SK-N-SH (cell line): ENCODE measurements at regions not wholly inside any gene's neighbourhood (a gene's known extent, or its start where the extent isn't known, plus 50 kb on each side); places are given as distances from the start of the nearest gene placed in this dataset.

ENCODE experiments used
- CTCF ChIA-PET: fragments of 300-600, 350-600 bp; formaldehyde crosslinking; extraction: SDS; loops from one replicate; lab custom pipeline; 2021; lab: Yijun Ruan, JAX
- POLR2A ChIA-PET: fragments of 350-600 bp; sonication (Branson Sonifier 250); formaldehyde crosslinking; extraction: SDS; loops from one replicate; lab custom pipeline; 2020; ENCODE audit warnings: antibody characterized with exemption, inconsistent platforms; lab: Yijun Ruan, JAX
- DNase-seq: peaks from one replicate; pipeline ENCODE4 v3.0.0; 2012
- H2AFZ ChIP-seq: fragments of 200-600 bp; sonication (generic); 2 replicates; pipeline ENCODE4 v1.8.1; 2016; ENCODE audit warnings: antibody characterized with exemption, mild to moderate bottlenecking, low read depth
- H3F3A ChIP-seq: fragments of 200-600 bp; sonication (generic); replicated peaks from 2 replicates; pipeline ENCODE3; 2016; ENCODE audit warnings: antibody characterized with exemption, mild to moderate bottlenecking; ENCODE audit not compliant: insufficient read depth
- H3K27ac ChIP-seq, 2 experiments: fragments of 200-500 bp in 1 of 2; fragments of 200-600 bp in 1 of 2; sonication (Bioruptor generic) in 1 of 2; sonication (generic), shearing (Covaris generic) in 1 of 2; 2 replicates each; pipeline versions ENCODE4 v1.5.1 to v1.6.1; 2014 to 2016; ENCODE audit warnings: low read depth in 2 of 2, inconsistent platforms in 1 of 2, low read length in 1 of 2, mild to moderate bottlenecking in 1 of 2, mixed read lengths in 1 of 2
- H3K27me3 ChIP-seq: fragments of 200-600 bp; sonication (generic), shearing (Covaris generic); 2 replicates; pipeline ENCODE4 v1.6.1; 2016; ENCODE audit warnings: mixed run types; ENCODE audit not compliant: insufficient read depth
- H3K36me3 ChIP-seq, 2 experiments: fragments of 200-500 bp in 1 of 2; fragments of 200-600 bp in 1 of 2; sonication (Bioruptor generic) in 1 of 2; sonication (generic) in 1 of 2; replicated peaks in 1 of 2; 2 replicates each; pipeline versions ENCODE3 to v1.5.1; 2014 to 2016; ENCODE audit warnings: low read length in 1 of 2, mild to moderate bottlenecking in 1 of 2; ENCODE audit not compliant: insufficient read depth in 2 of 2, control insufficient read depth in 1 of 2
- H3K4me1 ChIP-seq, 2 experiments: fragments of 200-500 bp in 1 of 2; fragments of 200-600 bp in 1 of 2; sonication (Bioruptor generic) in 1 of 2; sonication (generic), shearing (Covaris generic) in 1 of 2; 2 replicates each; pipeline versions ENCODE4 v1.5.1 to v1.6.1; 2014 to 2016; ENCODE audit warnings: low read depth in 1 of 2, low read length in 1 of 2, mixed run types in 1 of 2; ENCODE audit not compliant: insufficient read depth in 2 of 2, control insufficient read depth in 1 of 2
- H3K4me2 ChIP-seq: fragments of 200-600 bp; sonication (generic), shearing (Covaris generic); 2 replicates; pipeline ENCODE4 v1.6.1; 2017; ENCODE audit warnings: mixed run types
- H3K4me3 ChIP-seq, 2 experiments: fragments of 200-500 bp in 1 of 2; fragments of 200-600 bp in 1 of 2; sonication (Bioruptor generic) in 1 of 2; sonication (generic), shearing (Covaris generic) in 1 of 2; 2 replicates each; pipeline versions ENCODE4 v1.5.1 to v1.8.1; 2014 to 2016; ENCODE audit warnings: low read depth in 2 of 2, inconsistent platforms in 1 of 2, low read length in 1 of 2, mild to moderate bottlenecking in 1 of 2, mixed read lengths in 1 of 2, moderate library complexity in 1 of 2
- H3K79me2 ChIP-seq: fragments of 200-600 bp; sonication (generic); 2 replicates; pipeline ENCODE4 v1.8.1; 2017; ENCODE audit warnings: mild to moderate bottlenecking; ENCODE audit not compliant: insufficient read depth
- H3K9ac ChIP-seq: fragments of 200-600 bp; sonication (generic); 2 replicates; pipeline ENCODE4 v1.6.1; 2017; ENCODE audit warnings: mixed run types
- H3K9me2 ChIP-seq: fragments of 200-600 bp; sonication (generic); 2 replicates; pipeline ENCODE4 v1.6.1; 2017; ENCODE audit warnings: mixed run types
- H3K9me3 ChIP-seq: fragments of 200-600 bp; sonication (generic); 2 replicates; pipeline ENCODE4 v1.6.1; 2017; ENCODE audit warnings: mixed run types, mild to moderate bottlenecking, moderate library complexity
- H4K20me1 ChIP-seq: fragments of 200-600 bp; sonication (generic); 2 replicates; pipeline ENCODE4 v1.6.1; 2017; ENCODE audit warnings: mild to moderate bottlenecking, mixed run types; ENCODE audit not compliant: insufficient read depth
- ELF1 ChIP-seq: IDR thresholded peaks from 2 replicates; pipeline ENCODE4 v1.4.0; 2012
- EP300 ChIP-seq, 2 experiments: IDR thresholded peaks; 2 replicates each; pipeline versions ENCODE4 v1.4.0 to v1.6.1; 2012; ENCODE audit warnings: borderline replicate concordance in 1 of 2, low read depth in 1 of 2, low read length in 1 of 2
- EZH2phosphoT487 ChIP-seq: fragments of 200-600 bp; sonication (generic); IDR thresholded peaks from 2 replicates; pipeline ENCODE4 v1.6.1; 2017; ENCODE audit warnings: low read depth, mixed run types, mild to moderate bottlenecking, antibody characterized with exemption, moderate library complexity, borderline replicate concordance
- FOXJ3 ChIP-seq: sonication (generic); formaldehyde crosslinking; IDR thresholded peaks from 2 replicates; pipeline ENCODE4 v1.5.1; 2020; ENCODE audit warnings: mild to moderate bottlenecking, missing genetic modification reagents
- FOXM1 ChIP-seq: IDR thresholded peaks from 2 replicates; pipeline ENCODE4 v1.4.0; 2012; ENCODE audit warnings: low read depth, mild to moderate bottlenecking
- GABPA ChIP-seq: IDR thresholded peaks from 2 replicates; pipeline ENCODE4 v1.4.0; 2012; ENCODE audit warnings: low read depth, mild to moderate bottlenecking
- JUND ChIP-seq: IDR thresholded peaks from 2 replicates; pipeline ENCODE4 v1.4.0; 2012
- MEF2A ChIP-seq: IDR thresholded peaks from 2 replicates; pipeline ENCODE4 v1.4.0; 2012; ENCODE audit warnings: low read depth, borderline replicate concordance
- NRF1 ChIP-seq: IDR thresholded peaks from 2 replicates; pipeline ENCODE4 v1.6.1; 2012; ENCODE audit warnings: low read depth, mild to moderate bottlenecking, low read length
- RAD21 ChIP-seq: IDR thresholded peaks from 2 replicates; pipeline ENCODE4 v1.6.1; 2012; ENCODE audit warnings: mild to moderate bottlenecking, low read length
- RCOR1 ChIP-seq: fragments of 150-350 bp; IDR thresholded peaks from 2 replicates; pipeline ENCODE4 v1.6.1; 2017; ENCODE audit warnings: antibody characterized with exemption, low read length
- RFX5 ChIP-seq: IDR thresholded peaks from 2 replicates; pipeline ENCODE4 v1.6.1; 2012; ENCODE audit warnings: mild to moderate bottlenecking, improper control_type of control experiment, low read length
- RXRA ChIP-seq: IDR thresholded peaks from 2 replicates; pipeline ENCODE4 v1.4.0; 2012; ENCODE audit warnings: low read depth, mild to moderate bottlenecking, borderline replicate concordance
- SMC3 ChIP-seq: IDR thresholded peaks from 2 replicates; pipeline ENCODE4 v1.6.1; 2012; ENCODE audit warnings: low read depth, low read length, improper control_type of control experiment
- TEAD4 ChIP-seq: IDR thresholded peaks from 2 replicates; pipeline ENCODE4 v1.4.0; 2012; ENCODE audit warnings: mild to moderate bottlenecking, borderline replicate concordance; ENCODE audit not compliant: insufficient read depth
- WGBS: methylation state at CpG from one replicate; pipeline ENCODE4 v1.1.6; 2017; ENCODE audit warnings: low lambda C conversion rate; 5-methylcytosine and 5-hydroxymethylcytosine counted together
- TF ChIP-seq, protein P1 (sequence below): fragments of 150-350 bp; IDR thresholded peaks from 2 replicates; pipeline ENCODE4 v1.6.1; 2017; ENCODE audit warnings: antibody characterized with exemption, low read length, low read depth, borderline replicate concordance
- TF ChIP-seq, protein P2 (sequence below): fragments of 200-600 bp; sonication (generic); IDR thresholded peaks from 2 replicates; pipeline ENCODE4 v1.6.1; 2017; ENCODE audit warnings: antibody characterized with exemption, mild to moderate bottlenecking, moderate library complexity
- TF ChIP-seq, protein P3 (sequence below): IDR thresholded peaks from 2 replicates; pipeline ENCODE4; 2012
- TF ChIP-seq, protein P4 (sequence below): fragments of 150-350 bp; IDR thresholded peaks from 2 replicates; pipeline ENCODE4 v1.6.1; 2016; ENCODE audit warnings: mild to moderate bottlenecking, low read depth, low read length

DNA sequence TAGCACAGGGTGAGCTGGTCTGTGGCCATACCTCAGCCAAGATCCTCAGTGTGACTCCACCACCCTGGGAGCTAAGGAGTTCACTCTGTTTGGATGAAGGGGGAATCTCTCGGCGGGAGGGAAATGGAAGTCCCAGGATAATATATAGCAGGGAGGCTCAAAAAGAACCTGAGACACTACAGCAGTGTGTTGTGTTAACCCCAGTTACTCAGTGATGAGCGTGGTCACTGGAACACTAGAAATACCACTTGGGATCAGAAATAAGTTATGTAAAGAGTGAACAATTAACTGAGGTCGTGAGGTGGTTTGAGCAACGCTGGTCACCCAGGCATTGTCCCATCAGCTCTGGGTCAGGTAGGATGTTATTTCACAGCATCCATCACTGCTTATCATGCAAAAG is 59.3 kb upstream of the ADAMTS16 start:
- no peak overlapping the region for H3K4me2 ChIP-seq
- no peaks in the 10 kb centered on the region for H3K9me2 ChIP-seq
- H4K20me1 ChIP-seq, result no peaks in the 10 kb centered on the region
- no peak for DNase-seq
- TF ChIP-seq RCOR1 (no peak), TEAD4 (no peak), RXRA (no peak), FOXJ3 (no peak), ELF1 (no peak), MEF2A (no peak), SMC3 (no peak), EZH2phosphoT487 (no peak), JUND (no peak), NRF1 (no peak), GABPA (no peak), RFX5 (no peak), EP300 (IDR thresholded peaks at IDR 0.05; ENCODE audit: borderline replicate concordance in 1 of 2, low read depth in 1 of 2, low read length in 1 of 2) (no peak), RAD21 (no peak), FOXM1 (no peak)
- TF ChIP-seq, protein P1, sequence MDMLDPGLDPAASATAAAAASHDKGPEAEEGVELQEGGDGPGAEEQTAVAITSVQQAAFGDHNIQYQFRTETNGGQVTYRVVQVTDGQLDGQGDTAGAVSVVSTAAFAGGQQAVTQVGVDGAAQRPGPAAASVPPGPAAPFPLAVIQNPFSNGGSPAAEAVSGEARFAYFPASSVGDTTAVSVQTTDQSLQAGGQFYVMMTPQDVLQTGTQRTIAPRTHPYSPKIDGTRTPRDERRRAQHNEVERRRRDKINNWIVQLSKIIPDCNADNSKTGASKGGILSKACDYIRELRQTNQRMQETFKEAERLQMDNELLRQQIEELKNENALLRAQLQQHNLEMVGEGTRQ, result no peak
- TF ChIP-seq, protein P2, sequence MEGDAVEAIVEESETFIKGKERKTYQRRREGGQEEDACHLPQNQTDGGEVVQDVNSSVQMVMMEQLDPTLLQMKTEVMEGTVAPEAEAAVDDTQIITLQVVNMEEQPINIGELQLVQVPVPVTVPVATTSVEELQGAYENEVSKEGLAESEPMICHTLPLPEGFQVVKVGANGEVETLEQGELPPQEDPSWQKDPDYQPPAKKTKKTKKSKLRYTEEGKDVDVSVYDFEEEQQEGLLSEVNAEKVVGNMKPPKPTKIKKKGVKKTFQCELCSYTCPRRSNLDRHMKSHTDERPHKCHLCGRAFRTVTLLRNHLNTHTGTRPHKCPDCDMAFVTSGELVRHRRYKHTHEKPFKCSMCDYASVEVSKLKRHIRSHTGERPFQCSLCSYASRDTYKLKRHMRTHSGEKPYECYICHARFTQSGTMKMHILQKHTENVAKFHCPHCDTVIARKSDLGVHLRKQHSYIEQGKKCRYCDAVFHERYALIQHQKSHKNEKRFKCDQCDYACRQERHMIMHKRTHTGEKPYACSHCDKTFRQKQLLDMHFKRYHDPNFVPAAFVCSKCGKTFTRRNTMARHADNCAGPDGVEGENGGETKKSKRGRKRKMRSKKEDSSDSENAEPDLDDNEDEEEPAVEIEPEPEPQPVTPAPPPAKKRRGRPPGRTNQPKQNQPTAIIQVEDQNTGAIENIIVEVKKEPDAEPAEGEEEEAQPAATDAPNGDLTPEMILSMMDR, result no peak
- TF ChIP-seq, protein P3, sequence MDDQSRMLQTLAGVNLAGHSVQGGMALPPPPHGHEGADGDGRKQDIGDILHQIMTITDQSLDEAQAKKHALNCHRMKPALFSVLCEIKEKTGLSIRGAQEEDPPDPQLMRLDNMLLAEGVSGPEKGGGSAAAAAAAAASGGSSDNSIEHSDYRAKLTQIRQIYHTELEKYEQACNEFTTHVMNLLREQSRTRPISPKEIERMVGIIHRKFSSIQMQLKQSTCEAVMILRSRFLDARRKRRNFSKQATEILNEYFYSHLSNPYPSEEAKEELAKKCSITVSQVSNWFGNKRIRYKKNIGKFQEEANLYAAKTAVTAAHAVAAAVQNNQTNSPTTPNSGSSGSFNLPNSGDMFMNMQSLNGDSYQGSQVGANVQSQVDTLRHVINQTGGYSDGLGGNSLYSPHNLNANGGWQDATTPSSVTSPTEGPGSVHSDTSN, result no peak
- TF ChIP-seq, protein P4, sequence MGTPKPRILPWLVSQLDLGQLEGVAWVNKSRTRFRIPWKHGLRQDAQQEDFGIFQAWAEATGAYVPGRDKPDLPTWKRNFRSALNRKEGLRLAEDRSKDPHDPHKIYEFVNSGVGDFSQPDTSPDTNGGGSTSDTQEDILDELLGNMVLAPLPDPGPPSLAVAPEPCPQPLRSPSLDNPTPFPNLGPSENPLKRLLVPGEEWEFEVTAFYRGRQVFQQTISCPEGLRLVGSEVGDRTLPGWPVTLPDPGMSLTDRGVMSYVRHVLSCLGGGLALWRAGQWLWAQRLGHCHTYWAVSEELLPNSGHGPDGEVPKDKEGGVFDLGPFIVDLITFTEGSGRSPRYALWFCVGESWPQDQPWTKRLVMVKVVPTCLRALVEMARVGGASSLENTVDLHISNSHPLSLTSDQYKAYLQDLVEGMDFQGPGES, result no peak
- H3F3A ChIP-seq, result no peaks in the 10 kb centered on the region
- H3K9ac ChIP-seq, result no peak overlapping the region
- no peaks in the 10 kb centered on the region for H3K79me2 ChIP-seq
- no peaks in the 10 kb centered on the region for H3K9me3 ChIP-seq
- H3K4me3 ChIP-seq, result no peak overlapping the region
- no peaks in the 10 kb centered on the region for H3K4me1 ChIP-seq
- H3K27me3 ChIP-seq, result no peaks in the 10 kb centered on the region; the same call in 1 of the 2 replicates
- H2AFZ ChIP-seq, result no peak overlapping the region
- H3K27ac ChIP-seq, result no peak overlapping the region
- no peaks in the 10 kb centered on the region for H3K36me3 ChIP-seq
- ChIA-PET POLR2A (no interaction called here), CTCF (interaction anchor here (0.9 kb wide), 1 partner anchor 201 kb away, joined by 3 read pairs; no protein-coding TSS in a partner anchor)
- WGBS, result 29% methylated on average over 5 of the region's 5 CpGs
